HG02840 (cell line): ENCODE measurements at regions not wholly inside any gene's neighbourhood (a gene's known extent, or its start where the extent isn't known, plus 50 kb on each side); places are given as distances from the start of the nearest gene placed in this dataset.

ENCODE experiments used
- ATAC-seq: cut with Tn5 transposase; IDR thresholded peaks from one replicate; pipeline ENCODE4 v1.9.1; 2021; ENCODE audit warnings: mild to moderate bottlenecking, moderate library complexity, moderate number of reproducible peaks; ENCODE audit not compliant: unreplicated experiment, low FRiP score

- no peak for ATAC-seq
Observed at GRCh38 chr15:70478251-70478990, 284.9 kb downstream of the UACA start.

GRCh38 chr15:70477750-70478250 is 285.6 kb downstream of the UACA start:
- no peak for ATAC-seq

- no peak for ATAC-seq
Observed at GRCh38 chr15:70476441-70476840, 286.9 kb downstream of the UACA start.

- no peak for ATAC-seq
Observed at GRCh38 chr15:70475921-70476320, 287.4 kb downstream of the UACA start.

GRCh38 chr15:70475407-70475781 is 288.0 kb downstream of the UACA start:
- ATAC-seq: no peak

GRCh38 chr15:70474471-70475406 is 288.6 kb downstream of the UACA start:
- ATAC-seq: no peak

- no peak for ATAC-seq
Observed at GRCh38 chr15:70473581-70474370, 289.6 kb downstream of the UACA start.

- ATAC-seq: no peak
Observed at GRCh38 chr15:70471517-70471916, 291.8 kb downstream of the UACA start.

- no peak for ATAC-seq
Observed at GRCh38 chr15:70470556-70471191, 292.7 kb downstream of the UACA start.

GRCh38 chr15:70469651-70470555 is 293.5 kb downstream of the UACA start:
- no peak for ATAC-seq

GRCh38 chr15:70469182-70469581 is 294.2 kb downstream of the UACA start:
- ATAC-seq: no peak

GRCh38 chr15:70466895-70467529 is 296.3 kb downstream of the UACA start:
- ATAC-seq: no peak

GRCh38 chr15:70466305-70466704 is 297.1 kb downstream of the UACA start:
- ATAC-seq: no peak

- no peak for ATAC-seq
Observed at GRCh38 chr15:70465812-70466211, 297.5 kb downstream of the UACA start.

GRCh38 chr15:70463453-70463834 is 299.9 kb downstream of the UACA start:
- ATAC-seq: peak; percentile 23

GRCh38 chr15:70461992-70462391 is 301.4 kb downstream of the UACA start:
- ATAC-seq: no peak

- ATAC-seq: no peak
Observed at GRCh38 chr15:70461017-70461416, 302.3 kb downstream of the UACA start.

GRCh38 chr15:70459312-70459711 is 304.0 kb downstream of the UACA start:
- no peak for ATAC-seq

- ATAC-seq: no peak
Observed at GRCh38 chr15:70453766-70454165, 309.6 kb downstream of the UACA start.
